HepG2 (cell line): ENCODE measurements at regions not wholly inside any gene's neighbourhood (a gene's known extent, or its start where the extent isn't known, plus 50 kb on each side); places are given as distances from the start of the nearest gene placed in this dataset.

Source experiments
- ATAC-seq: fragments of 200-7000 bp; cut with Tn5 transposase; 3 replicates; pipeline ENCODE4 v1.9.1; 2020; ENCODE audit warnings: mild to moderate bottlenecking, moderate library complexity
- BruUV-seq: library from RNA; stranded (reverse); fragments of 400-500 nt; replicated peaks from 2 replicates; lab custom pipeline; 2021; lab: Mats Ljungman, UMichigan
- CTCF ChIA-PET: fragments of 300-600 bp; formaldehyde crosslinking; extraction: SDS; loops from one replicate; lab custom pipeline; 2021; ENCODE audit warnings: low total read pairs, inconsistent platforms, low intra/inter-chr PET ratio; lab: Yijun Ruan, JAX
- POLR2A ChIA-PET: fragments of 350-600 bp; sonication (Branson Sonifier 250); formaldehyde crosslinking; loops from one replicate; lab custom pipeline; 2020; ENCODE audit warnings: antibody characterized with exemption, inconsistent platforms; lab: Yijun Ruan, JAX
- DNase-seq: peaks from one replicate; pipeline ENCODE4 v3.0.0-alpha.2; 2015; ENCODE audit warnings: low spot score
- FAIRE-seq: peaks from 3 replicates; lab custom pipeline; 2011; peaks lifted over from hg19 to GRCh38; lab: Jason Lieb, UNC
- H2AFZ ChIP-seq: one replicate; pipeline ENCODE4 v1.6.1; 2011; ENCODE audit warnings: low read length, inconsistent platforms
- H3K27ac ChIP-seq: fragments of 300-600 bp; 3 replicates; pipeline ENCODE4 v1.8.0; 2011; ENCODE audit warnings: mixed run types, mild to moderate bottlenecking, mixed read lengths, low read length, inconsistent platforms; ENCODE audit not compliant: insufficient read depth; ENCODE audit errors: extremely low read length
- H3K27me3 ChIP-seq, 2 experiments: fragments of 200-600 bp in 1 of 2; 2 replicates in 1 of 2; 3 replicates in 1 of 2; pipeline versions ENCODE4 v1.6.0 to v1.8.0; 2011; ENCODE audit warnings: low read length in 2 of 2, mild to moderate bottlenecking in 2 of 2, moderate library complexity in 2 of 2, inconsistent platforms in 1 of 2; ENCODE audit not compliant: insufficient read depth in 2 of 2, control insufficient read depth in 1 of 2
- H3K36me3 ChIP-seq, 2 experiments: fragments of 200-600 bp in 1 of 2; replicated peaks in 1 of 2; 2 replicates in 1 of 2; 3 replicates in 1 of 2; pipeline versions ENCODE4 v1.5.1 to v1.8.0; 2011; ENCODE audit warnings: low read length in 2 of 2, inconsistent platforms in 1 of 2; ENCODE audit not compliant: insufficient read depth in 2 of 2, control insufficient read depth in 1 of 2
- H3K4me1 ChIP-seq: 2 replicates; pipeline ENCODE4 v1.5.1; 2012; ENCODE audit warnings: low read length, inconsistent platforms; ENCODE audit not compliant: insufficient read depth
- H3K4me2 ChIP-seq: 2 replicates; pipeline ENCODE4 v1.6.0; 2011; ENCODE audit warnings: low read depth, low read length, inconsistent platforms
- H3K4me3 ChIP-seq, 3 experiments: fragments of 200-600 bp in 1 of 3; sonication (generic), shearing (Covaris generic) in 1 of 3; replicated peaks in 1 of 3; 2 replicates each; pipeline ENCODE4 v1.5.1; 2011 to 2016; ENCODE audit warnings: low read length in 3 of 3, inconsistent platforms in 2 of 3, low read depth in 2 of 3, mild to moderate bottlenecking in 2 of 3, control low read depth in 1 of 3, mixed read lengths in 1 of 3; ENCODE audit not compliant: insufficient read depth in 1 of 3
- H3K79me2 ChIP-seq: one replicate; pipeline ENCODE4 v1.6.1; 2011; ENCODE audit warnings: low read length, inconsistent platforms; ENCODE audit not compliant: insufficient read depth
- H3K9ac ChIP-seq: 2 replicates; pipeline ENCODE4 v1.6.0; 2011; ENCODE audit warnings: mild to moderate bottlenecking, low read depth, low read length, inconsistent platforms; ENCODE audit not compliant: insufficient read depth
- H3K9me3 ChIP-seq: 2 replicates; pipeline ENCODE4 v1.5.1; 2012; ENCODE audit warnings: mild to moderate bottlenecking, low read length
- H4K20me1 ChIP-seq: 2 replicates; pipeline ENCODE4 v1.6.0; 2011; ENCODE audit warnings: inconsistent platforms, mild to moderate bottlenecking, low read length, moderate library complexity; ENCODE audit not compliant: insufficient read depth
- CBX1 ChIP-seq: IDR thresholded peaks from one replicate; pipeline ENCODE4 v1.6.1; 2016; ENCODE audit warnings: antibody characterized with exemption, low read depth
- NCOR1 ChIP-seq: fragments of 200-600 bp; sonication (generic); IDR thresholded peaks from 2 replicates; pipeline ENCODE4 v1.7.0; 2017; ENCODE audit warnings: antibody characterized with exemption, low read length, borderline replicate concordance
- NKX3-1 ChIP-seq: sonication (generic); formaldehyde crosslinking; IDR thresholded peaks from 2 replicates; pipeline ENCODE4 v1.5.0; 2020; ENCODE audit warnings: missing genetic modification reagents
- POLR2A ChIP-seq, 2 experiments: IDR thresholded peaks; 2 replicates each; pipeline ENCODE4 v1.6.1; 2011; ENCODE audit warnings: low read depth in 2 of 2, low read length in 2 of 2, mild to moderate bottlenecking in 1 of 2, moderate library complexity in 1 of 2; ENCODE audit not compliant: insufficient read depth in 1 of 2
- REL ChIP-seq: sonication (generic); formaldehyde crosslinking; conservative IDR thresholded peaks from 2 replicates; pipeline ENCODE4 v1.8.0; 2022; ENCODE audit warnings: mild to moderate bottlenecking, missing genetic modification reagents, moderate library complexity
- TAF15 ChIP-seq: fragments of 200-400 bp; formaldehyde crosslinking; IDR thresholded peaks from one replicate; pipeline ENCODE4 v1.6.1; 2018; ENCODE audit warnings: mild to moderate bottlenecking, low read depth, low read length; ENCODE audit not compliant: poor library complexity, severe bottlenecking
- TRAFD1 ChIP-seq: sonication (generic); formaldehyde crosslinking; IDR thresholded peaks from 2 replicates; pipeline ENCODE4 v1.5.1; 2020; ENCODE audit warnings: missing genetic modification reagents, mild to moderate bottlenecking, borderline replicate concordance
- ZBTB40 ChIP-seq, 2 experiments: fragments of 450-650 bp in 1 of 2; sonication (generic) in 1 of 2; formaldehyde crosslinking in 1 of 2; IDR thresholded peaks; 2 replicates each; pipeline versions ENCODE4 v1.6.1 to v1.8.0; 2016 to 2022; ENCODE audit warnings: antibody characterized with exemption in 1 of 2, mild to moderate bottlenecking in 1 of 2, missing genetic modification reagents in 1 of 2
- ZNF234 ChIP-seq: sonication (generic); formaldehyde crosslinking; conservative IDR thresholded peaks from 2 replicates; pipeline ENCODE4 v1.5.1; 2020; ENCODE audit warnings: mild to moderate bottlenecking, missing genetic modification reagents
- ZNF841 ChIP-seq: sonication (generic); formaldehyde crosslinking; IDR thresholded peaks from 2 replicates; pipeline ENCODE4 v1.8.1; 2023; ENCODE audit warnings: missing genetic modification reagents, borderline replicate concordance
- WGBS: methylation state at CpG from one replicate; pipeline ENCODE4 v1.1.6; 2017; ENCODE audit warnings: low lambda C conversion rate; 5-methylcytosine and 5-hydroxymethylcytosine counted together
- in situ Hi-C: cut with HindIII; loops from 2 replicates; pipeline ENCODE4 v1.10.0; 2017; ENCODE audit warnings: low pct_unique_long_range_greater_than_20kb; ENCODE audit not compliant: extremely low pct_ligation_motif_present
- intact Hi-C: fragments of 100-400 bp; cut with micrococcal nuclease; formaldehyde crosslinking; loops from one replicate; pipeline ENCODE4 v1.10.0; 2022; ENCODE audit not compliant: unreplicated experiment
- TF ChIP-seq, protein P1 (sequence below): sonication (generic); formaldehyde crosslinking; IDR thresholded peaks from 2 replicates; pipeline ENCODE4 v1.4.0; 2020; ENCODE audit warnings: mild to moderate bottlenecking, missing genetic modification reagents
- TF ChIP-seq, protein P2 (sequence below): sonication (generic); formaldehyde crosslinking; IDR thresholded peaks from 2 replicates; pipeline ENCODE4 v1.5.0; 2020; ENCODE audit warnings: missing genetic modification reagents

DNA sequence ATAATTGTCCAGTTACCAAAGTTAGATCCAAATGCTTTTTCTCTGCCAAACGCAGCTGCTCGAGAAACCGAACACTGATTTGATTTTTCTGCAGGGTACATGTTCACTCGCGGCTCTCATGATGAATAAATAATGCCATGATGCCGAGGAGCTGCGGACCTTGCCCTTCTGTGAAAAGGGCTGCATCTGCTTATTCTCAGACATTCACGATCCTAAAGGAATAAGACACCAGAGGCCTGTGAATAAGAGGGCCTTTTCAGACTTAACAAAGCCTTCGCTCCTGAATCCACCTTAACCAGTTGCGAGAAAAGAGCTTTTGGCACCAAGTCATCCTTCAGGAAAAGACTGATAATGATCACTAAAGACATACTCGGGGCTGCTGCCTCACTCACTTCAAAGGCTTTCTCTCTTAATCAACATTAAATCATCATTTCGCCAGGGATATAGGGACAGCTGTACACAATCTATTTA is 147.5 kb downstream of the FBXO8 start (continued):
- TF ChIP-seq, protein P1, sequence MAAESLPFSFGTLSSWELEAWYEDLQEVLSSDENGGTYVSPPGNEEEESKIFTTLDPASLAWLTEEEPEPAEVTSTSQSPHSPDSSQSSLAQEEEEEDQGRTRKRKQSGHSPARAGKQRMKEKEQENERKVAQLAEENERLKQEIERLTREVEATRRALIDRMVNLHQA (CRISPR knock-in tag): no peak
- TF ChIP-seq POLR2A (IDR thresholded peaks at IDR 0.05; ENCODE audit: insufficient read depth in 1 of 2, low read depth in 2 of 2, low read length in 2 of 2) (no peak), NCOR1 (no peak), TAF15 (no peak)
- TF ChIP-seq, protein P2, sequence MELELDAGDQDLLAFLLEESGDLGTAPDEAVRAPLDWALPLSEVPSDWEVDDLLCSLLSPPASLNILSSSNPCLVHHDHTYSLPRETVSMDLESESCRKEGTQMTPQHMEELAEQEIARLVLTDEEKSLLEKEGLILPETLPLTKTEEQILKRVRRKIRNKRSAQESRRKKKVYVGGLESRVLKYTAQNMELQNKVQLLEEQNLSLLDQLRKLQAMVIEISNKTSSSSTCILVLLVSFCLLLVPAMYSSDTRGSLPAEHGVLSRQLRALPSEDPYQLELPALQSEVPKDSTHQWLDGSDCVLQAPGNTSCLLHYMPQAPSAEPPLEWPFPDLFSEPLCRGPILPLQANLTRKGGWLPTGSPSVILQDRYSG (CRISPR knock-in tag): no peak

DNA sequence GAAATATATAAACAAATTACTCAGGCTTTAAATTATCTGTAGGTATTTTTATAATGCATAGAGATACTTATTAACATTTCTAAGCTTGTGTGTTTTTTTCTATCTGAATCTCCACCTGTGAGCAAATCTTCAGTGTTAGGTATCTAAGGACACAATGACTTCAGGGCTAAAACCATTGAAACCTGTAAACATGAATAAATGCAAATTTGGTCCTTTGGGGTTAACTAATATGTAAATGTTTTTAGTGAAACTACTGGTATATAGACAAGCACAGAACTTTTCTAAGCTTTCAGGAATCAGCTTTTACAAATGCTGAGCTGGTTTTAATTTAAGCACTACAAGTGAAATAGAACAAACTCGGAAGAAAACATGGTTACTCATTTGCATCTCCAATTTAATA is 147.9 kb downstream of the FBXO8 start:
- no TSS peak for BruUV-seq
- TF ChIP-seq CBX1 (no peak), ZNF841 (CRISPR knock-in tag) (no peak), ZBTB40 (IDR thresholded peaks at IDR 0.05) (no peak), ZBTB40 (CRISPR knock-in tag; IDR thresholded peaks at IDR 0.05) (no peak), ZNF234 (no peak), NKX3-1 (no peak), TRAFD1 (CRISPR knock-in tag) (no peak), REL (CRISPR knock-in tag) (no peak)

More for the DNA sequence above, 147.9 kb downstream of the FBXO8 start:
- Histone ChIP-seq H4K20me1 (no peaks in the 10 kb centered on the region), H3K4me2 (no peak overlapping the region), H3K36me3 (no peaks in the 10 kb centered on the region), H3K4me1 (no peaks in the 10 kb centered on the region), H3K79me2 (no peaks in the 10 kb centered on the region), H3K9me3 (no peaks in the 10 kb centered on the region), H3K9ac (no peak overlapping the region), H3K4me3 (no peak overlapping the region), H3K27me3 (no peaks in the 10 kb centered on the region), H3K27ac (no peak overlapping the region), H2AFZ (no peak overlapping the region)
- FAIRE-seq (no peak), DNase-seq (no peak), ATAC-seq (no peak)
- POLR2A ChIA-PET: no interaction called here
- 10% methylated on average over 1 of the region's 1 CpG for WGBS
- CTCF ChIA-PET: no interaction called here
- intact Hi-C loops: no loop called here
- in situ Hi-C loops: no loop called here
